Ovary (tissue), 7 donors: ENCODE measurements at regions not wholly inside any gene's neighbourhood (a gene's known extent, or its start where the extent isn't known, plus 50 kb on each side); places are given as distances from the start of the nearest gene placed in this dataset.

Source experiments
- DNase-seq, 5 donors: peaks; one replicate each; pipeline ENCODE4 v3.0.0-alpha.2; 2019 to 2020
- H3K27ac ChIP-seq, 2 donors: fragments of 200-600 bp; one replicate each; pipeline versions ENCODE4 v1.5.1 to v1.8.0; 2019 to 2022
- H3K27me3 ChIP-seq: fragments of 200-600 bp; one replicate; pipeline ENCODE4 v1.8.0; 2022
- H3K36me3 ChIP-seq: fragments of 200-600 bp; sonication (generic); one replicate; pipeline ENCODE4 v1.5.1; 2019
- H3K4me1 ChIP-seq: one replicate; pipeline ENCODE4 v1.8.1; 2013; ENCODE audit warnings: mild to moderate bottlenecking, moderate library complexity; ENCODE audit not compliant: insufficient read depth
- H3K4me3 ChIP-seq: fragments of 200-600 bp; sonication (generic); one replicate; pipeline ENCODE4 v1.5.1; 2017
- H3K9me3 ChIP-seq, 2 donors: fragments of 200-600 bp in 1 of 2; sonication (generic) in 1 of 2; one replicate each; pipeline versions ENCODE4 v1.5.1 to v1.8.1; 2013 to 2019; ENCODE audit warnings: mild to moderate bottlenecking in 1 of 2, moderate library complexity in 1 of 2
- EP300 ChIP-seq: sonication (generic); formaldehyde crosslinking; IDR thresholded peaks from one replicate; pipeline ENCODE4 v1.6.1; 2017; ENCODE audit warnings: antibody characterized with exemption
- POLR2A ChIP-seq: fragments of 450-650 bp; IDR thresholded peaks from one replicate; pipeline ENCODE4 v1.6.1; 2017; ENCODE audit warnings: antibody characterized with exemption, mild to moderate bottlenecking, moderate library complexity
- WGBS, 3 donors: extraction: QIAGEN DNeasy Blood & Tissue Kit in 1 of 3; methylation state at CpG; one replicate each; pipeline versions ENCODE4 v1.1.5 to v1.1.7; 2013 to 2017; 5-methylcytosine and 5-hydroxymethylcytosine counted together
- intact Hi-C, 4 donors: fragments of 100-400 bp; cut with DNase I; formaldehyde crosslinking; loops; one replicate each; pipeline versions ENCODE4 v1.11.0 to v1.15.1; 2022 to 2023
- TF ChIP-seq, protein P1 (sequence below), 3 donors: fragments of 450-650 bp in 2 of 3; fragments of 200-600 bp in 1 of 3; IDR thresholded peaks; one replicate each; pipeline versions ENCODE4 v1.5.1 to v1.8.0; 2016 to 2022; ENCODE audit warnings: antibody characterized with exemption in 3 of 3, mild to moderate bottlenecking in 1 of 3
- donor health status: DM: no; HTN: no; CAD: no; lungs with moderate emphysema.
- donor health status: DM: no; HTN: no; CAD: no.
- donor health status: Bipolar disorder and iron deficiency.
- donor health status: DM: no; HTN: no; CAD: no.
- donor health status: DM: yes; HTN: yes; CAD: no.

DNA sequence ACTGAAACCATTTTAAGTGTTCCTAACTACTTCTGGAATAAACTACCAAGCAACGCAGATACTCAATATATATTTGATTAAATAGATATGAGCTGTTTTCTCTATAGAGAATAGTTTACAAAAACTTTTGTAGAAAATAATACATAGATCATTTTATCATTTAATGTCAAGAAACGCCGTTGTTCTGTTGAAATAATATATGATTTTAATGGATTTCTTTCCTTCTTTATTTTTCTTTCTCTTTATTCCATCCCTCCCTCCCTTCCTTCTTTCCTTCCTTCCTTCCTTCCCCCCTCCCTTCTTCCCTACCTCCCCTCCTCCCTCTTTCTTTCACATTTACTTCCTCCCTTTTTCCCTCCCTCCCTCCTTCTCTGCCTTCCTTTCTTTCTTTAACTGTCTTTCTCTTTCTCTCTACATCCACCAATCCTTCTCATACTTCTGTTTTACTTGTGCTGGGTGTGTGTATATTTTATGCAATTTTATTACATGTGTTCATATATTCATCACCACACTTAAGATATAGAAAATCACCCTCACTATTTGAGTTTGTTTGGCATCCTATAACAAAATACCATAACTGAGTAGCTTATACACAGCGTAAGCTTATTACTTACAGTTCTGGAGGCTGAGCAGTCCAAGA, 230.9 kb upstream of the BRINP3 start:
- H3K36me3 ChIP-seq = no peaks in the 10 kb centered on the region
- no peaks in the 10 kb centered on the region for H3K27me3 ChIP-seq
- no peak for DNase-seq
- H3K27ac ChIP-seq = no peak overlapping the region
- intact Hi-C loops = no loop called here
- WGBS, 3 donors = 90 to 95% (median 90%) methylated on average over 4 of the region's 4 CpGs
- H3K4me1 ChIP-seq = no peaks in the 10 kb centered on the region
- no peak overlapping the region for H3K4me3 ChIP-seq
- no peaks in the 10 kb centered on the region for H3K9me3 ChIP-seq
- TF ChIP-seq EP300 (no peak), POLR2A (no peak)
- TF ChIP-seq, protein P1, sequence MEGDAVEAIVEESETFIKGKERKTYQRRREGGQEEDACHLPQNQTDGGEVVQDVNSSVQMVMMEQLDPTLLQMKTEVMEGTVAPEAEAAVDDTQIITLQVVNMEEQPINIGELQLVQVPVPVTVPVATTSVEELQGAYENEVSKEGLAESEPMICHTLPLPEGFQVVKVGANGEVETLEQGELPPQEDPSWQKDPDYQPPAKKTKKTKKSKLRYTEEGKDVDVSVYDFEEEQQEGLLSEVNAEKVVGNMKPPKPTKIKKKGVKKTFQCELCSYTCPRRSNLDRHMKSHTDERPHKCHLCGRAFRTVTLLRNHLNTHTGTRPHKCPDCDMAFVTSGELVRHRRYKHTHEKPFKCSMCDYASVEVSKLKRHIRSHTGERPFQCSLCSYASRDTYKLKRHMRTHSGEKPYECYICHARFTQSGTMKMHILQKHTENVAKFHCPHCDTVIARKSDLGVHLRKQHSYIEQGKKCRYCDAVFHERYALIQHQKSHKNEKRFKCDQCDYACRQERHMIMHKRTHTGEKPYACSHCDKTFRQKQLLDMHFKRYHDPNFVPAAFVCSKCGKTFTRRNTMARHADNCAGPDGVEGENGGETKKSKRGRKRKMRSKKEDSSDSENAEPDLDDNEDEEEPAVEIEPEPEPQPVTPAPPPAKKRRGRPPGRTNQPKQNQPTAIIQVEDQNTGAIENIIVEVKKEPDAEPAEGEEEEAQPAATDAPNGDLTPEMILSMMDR (IDR thresholded peaks at IDR 0.05) = no peak

DNA sequence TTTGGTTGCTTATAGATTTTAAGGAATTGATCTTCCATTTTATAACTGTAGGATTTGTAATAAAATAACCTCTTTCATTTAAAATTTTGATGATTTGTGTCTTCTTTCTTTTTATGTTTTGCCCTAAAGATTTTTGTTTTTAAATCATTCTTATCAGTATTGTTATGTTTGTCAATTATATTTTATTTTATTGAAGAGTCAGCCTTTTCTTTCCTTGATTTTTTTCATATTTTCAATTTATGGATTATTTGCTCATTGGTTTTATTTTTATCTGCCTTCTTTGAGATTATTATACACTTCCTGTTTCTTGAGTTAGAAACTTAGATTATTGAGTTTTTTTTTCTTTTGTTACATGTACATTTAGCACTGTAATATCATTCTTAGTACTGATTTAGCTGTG, 233.4 kb upstream of the BRINP3 start:
- no peaks in the 10 kb centered on the region for H3K4me1 ChIP-seq
- no peak for DNase-seq
- no peaks in the 10 kb centered on the region for H3K27me3 ChIP-seq
- no peaks in the 10 kb centered on the region for H3K9me3 ChIP-seq
- TF ChIP-seq, protein P1 (IDR thresholded peaks at IDR 0.05) = no peak
- TF ChIP-seq EP300 (no peak), POLR2A (no peak)
- no peak overlapping the region for H3K27ac ChIP-seq
- no peak overlapping the region for H3K4me3 ChIP-seq
- intact Hi-C loops = no loop called here
- no peaks in the 10 kb centered on the region for H3K36me3 ChIP-seq

DNA sequence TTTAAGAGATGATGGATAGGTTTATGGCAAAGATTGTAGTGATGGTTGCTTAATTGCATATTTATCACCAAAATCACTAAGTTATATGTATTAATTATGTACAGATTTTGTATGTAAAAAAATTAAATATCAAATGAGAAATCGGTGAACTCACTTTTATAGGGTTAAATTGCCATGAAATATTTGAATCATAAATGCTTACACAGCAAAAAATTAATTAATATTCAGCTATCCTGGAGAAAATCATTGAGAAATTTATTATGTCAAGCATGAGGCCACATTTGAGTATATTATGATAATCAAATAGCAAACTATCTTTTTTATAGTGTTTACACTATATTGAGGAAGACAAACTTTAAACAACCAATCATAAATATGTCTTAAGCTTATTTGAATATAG, 239.4 kb upstream of the BRINP3 start:
- Histone ChIP-seq H3K27ac (no peak overlapping the region), H3K27me3 (no peaks in the 10 kb centered on the region), H3K4me3 (no peak overlapping the region), H3K9me3 (no peaks in the 10 kb centered on the region), H3K4me1 (no peaks in the 10 kb centered on the region), H3K36me3 (no peaks in the 10 kb centered on the region)
- 65 to 85% (median 68%) methylated on average over 1 of the region's 1 CpG for WGBS, 3 donors
- no peak for DNase-seq
- TF ChIP-seq, protein P1 (IDR thresholded peaks at IDR 0.05) = no peak
- TF ChIP-seq POLR2A = no peak
- no peak for TF ChIP-seq EP300
- intact Hi-C loops = no loop called here

DNA sequence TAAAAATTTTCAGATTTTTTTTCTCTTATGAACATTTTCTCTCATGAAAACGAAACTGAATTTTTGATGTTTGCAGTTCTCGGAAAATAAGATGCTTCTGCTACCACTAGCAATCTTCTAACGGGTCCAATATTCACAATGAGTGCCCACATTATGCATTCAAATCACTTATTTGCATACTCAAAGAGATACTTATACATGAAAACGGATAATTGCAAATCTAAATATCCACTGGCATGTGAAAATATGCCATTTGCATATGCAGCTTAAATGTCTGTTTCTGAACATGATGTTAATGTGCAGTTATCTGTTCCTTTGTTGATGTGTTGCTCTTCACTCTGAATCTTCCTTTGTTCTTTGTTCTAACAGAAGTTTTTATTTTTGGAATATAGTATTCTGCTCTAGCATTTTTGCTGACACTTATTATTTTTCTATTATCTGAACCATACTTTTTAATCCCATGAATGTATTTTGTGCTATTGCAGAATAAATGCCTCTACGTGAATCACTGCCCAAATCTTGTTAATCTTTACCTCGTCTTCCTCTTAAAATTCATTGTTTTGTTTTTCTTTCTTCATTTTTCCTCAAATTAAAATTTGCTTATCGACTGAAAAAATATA, 259.4 kb upstream of the BRINP3 start:
- H3K4me1 ChIP-seq = no peaks in the 10 kb centered on the region
- no peaks in the 10 kb centered on the region for H3K9me3 ChIP-seq
- intact Hi-C loops = no loop called here
- DNase-seq = no peak
- H3K27ac ChIP-seq = no peak overlapping the region
- WGBS, 3 donors = 75 to 78% (median 76%) methylated on average over 7 of the region's 7 CpGs
- H3K4me3 ChIP-seq = no peak overlapping the region
- TF ChIP-seq, protein P1 (IDR thresholded peaks at IDR 0.05) = no peak
- no peak for TF ChIP-seq POLR2A
- TF ChIP-seq EP300 = no peak
- no peaks in the 10 kb centered on the region for H3K36me3 ChIP-seq
- H3K27me3 ChIP-seq = no peaks in the 10 kb centered on the region
